GM12878 (cell line): ENCODE measurements at regions not wholly inside any gene's neighbourhood (a gene's known extent, or its start where the extent isn't known, plus 50 kb on each side); places are given as distances from the start of the nearest gene placed in this dataset.

ENCODE experiments used
- ATAC-seq: fragments of 200-7000 bp; cut with Tn5 transposase; 3 replicates; pipeline ENCODE4 v1.9.1; 2020; ENCODE audit warnings: mild to moderate bottlenecking, moderate library complexity
- BruUV-seq: library from RNA; stranded (reverse); fragments of 400-500 nt; replicated peaks from 2 replicates; lab custom pipeline; 2021; lab: Mats Ljungman, UMichigan
- CTCF ChIA-PET: fragments of 300-600 bp; sonication (Branson Sonifier 250); formaldehyde crosslinking; extraction: SDS; loops from one replicate; lab custom pipeline; 2021; ENCODE audit warnings: inconsistent platforms; lab: Yijun Ruan, JAX
- POLR2A ChIA-PET: fragments of 350-600 bp; formaldehyde crosslinking; extraction: SDS; loops from one replicate; lab custom pipeline; 2021; ENCODE audit warnings: inconsistent platforms; lab: Charles Lee
- RAD21 ChIA-PET: fragments of 300-600 bp; sonication (Branson Sonifier 250); formaldehyde crosslinking; loops from one replicate; lab custom pipeline; 2023; ENCODE audit warnings: antibody characterized with exemption; ENCODE audit not compliant: unreplicated experiment; lab: Charles Lee
- SMC1A ChIA-PET: fragments of 300-600 bp; sonication (Branson Sonifier 250); formaldehyde crosslinking; loops from one replicate; lab custom pipeline; 2023; ENCODE audit not compliant: unreplicated experiment, uncharacterized antibody; lab: Charles Lee
- DNase-seq: peaks from one replicate; pipeline ENCODE4 v3.0.0-alpha.2; 2011; ENCODE audit warnings: low read depth, low spot score
- FAIRE-seq: peaks from 3 replicates; lab custom pipeline; 2011; peaks lifted over from hg19 to GRCh38; lab: Jason Lieb, UNC
- H2AFZ ChIP-seq: 2 replicates; pipeline ENCODE4 v1.6.0; 2011; ENCODE audit warnings: low read depth, low read length, control low read depth; ENCODE audit not compliant: control insufficient read depth
- H3K27ac ChIP-seq: 2 replicates; pipeline ENCODE4 v1.5.1; 2011; ENCODE audit warnings: control low read depth; ENCODE audit not compliant: control insufficient read depth, insufficient read depth
- H3K27me3 ChIP-seq, 2 experiments: replicated peaks in 1 of 2; 2 replicates each; pipeline versions ENCODE4 v1.6.0 to v1.6.1; 2011; ENCODE audit warnings: low read length in 1 of 2; ENCODE audit not compliant: control insufficient read depth in 2 of 2, insufficient read depth in 2 of 2
- H3K36me3 ChIP-seq, 2 experiments: 2 replicates each; pipeline ENCODE4 v1.5.1; 2011; ENCODE audit warnings: low read length in 1 of 2; ENCODE audit not compliant: control insufficient read depth in 2 of 2, insufficient read depth in 2 of 2
- H3K4me1 ChIP-seq: 2 replicates; pipeline ENCODE4 v1.6.1; 2011; ENCODE audit warnings: mild to moderate bottlenecking, low read length, moderate library complexity, mixed read lengths; ENCODE audit not compliant: control insufficient read depth, insufficient read depth
- H3K4me2 ChIP-seq: 2 replicates; pipeline ENCODE4 v1.6.0; 2011; ENCODE audit warnings: control low read depth; ENCODE audit not compliant: control insufficient read depth, insufficient read depth
- H3K4me3 ChIP-seq: fragments of 200-600 bp; sonication (generic); 2 replicates; pipeline ENCODE4 v1.5.1; 2016
- H3K79me2 ChIP-seq: 2 replicates; pipeline ENCODE4 v1.6.0; 2011; ENCODE audit warnings: low read length; ENCODE audit not compliant: control insufficient read depth, insufficient read depth
- H3K9ac ChIP-seq: 2 replicates; pipeline ENCODE4 v1.8.0; 2011; ENCODE audit warnings: low read length, control low read depth, mixed read lengths; ENCODE audit not compliant: control insufficient read depth, insufficient read depth
- H3K9me3 ChIP-seq: replicated peaks from 3 replicates; pipeline ENCODE4 v1.5.1; 2011; ENCODE audit warnings: mild to moderate bottlenecking, low read length; ENCODE audit not compliant: control insufficient read depth, insufficient read depth
- H4K20me1 ChIP-seq: 2 replicates; pipeline ENCODE4 v1.6.0; 2011; ENCODE audit not compliant: control insufficient read depth, insufficient read depth
- MEF2A ChIP-seq: IDR thresholded peaks from 2 replicates; pipeline ENCODE4 v1.6.1; 2011; ENCODE audit warnings: low read depth, mild to moderate bottlenecking, low read length, moderate library complexity; ENCODE audit not compliant: insufficient read depth
- NRF1 ChIP-seq: conservative IDR thresholded peaks from 2 replicates; pipeline ENCODE4 v1.6.1; 2011; ENCODE audit warnings: mild to moderate bottlenecking, low read depth, low read length, improper control_type of control experiment
- ZBTB40 ChIP-seq: fragments of 450-650 bp; IDR thresholded peaks from 2 replicates; pipeline ENCODE4 v1.6.1; 2016; ENCODE audit warnings: mild to moderate bottlenecking, moderate library complexity, borderline replicate concordance
- WGBS: methylation state at CpG from one replicate; pipeline ENCODE4 v1.1.6; 2016; ENCODE audit warnings: low lambda C conversion rate; ENCODE audit not compliant: insufficient replicate concordance, insufficient coverage; ENCODE audit errors: missing lambda C conversion rate; 5-methylcytosine and 5-hydroxymethylcytosine counted together
- in situ Hi-C: fragments of 300-500 bp; cut with MboI; formaldehyde crosslinking; loops from 9 replicates; pipeline ENCODE4 v1.14.3; 2018; ENCODE audit warnings: mixed read lengths
- intact Hi-C: fragments of 100-400 bp; cut with micrococcal nuclease; formaldehyde crosslinking; loops from one replicate; pipeline ENCODE4 v1.14.2; 2022; ENCODE audit not compliant: unreplicated experiment

GRCh38 chr1:60564916-60565750, 491.6 kb upstream of the C1orf87 start (continued):
- no peak for TF ChIP-seq MEF2A
- no peak for TF ChIP-seq ZBTB40

DNA sequence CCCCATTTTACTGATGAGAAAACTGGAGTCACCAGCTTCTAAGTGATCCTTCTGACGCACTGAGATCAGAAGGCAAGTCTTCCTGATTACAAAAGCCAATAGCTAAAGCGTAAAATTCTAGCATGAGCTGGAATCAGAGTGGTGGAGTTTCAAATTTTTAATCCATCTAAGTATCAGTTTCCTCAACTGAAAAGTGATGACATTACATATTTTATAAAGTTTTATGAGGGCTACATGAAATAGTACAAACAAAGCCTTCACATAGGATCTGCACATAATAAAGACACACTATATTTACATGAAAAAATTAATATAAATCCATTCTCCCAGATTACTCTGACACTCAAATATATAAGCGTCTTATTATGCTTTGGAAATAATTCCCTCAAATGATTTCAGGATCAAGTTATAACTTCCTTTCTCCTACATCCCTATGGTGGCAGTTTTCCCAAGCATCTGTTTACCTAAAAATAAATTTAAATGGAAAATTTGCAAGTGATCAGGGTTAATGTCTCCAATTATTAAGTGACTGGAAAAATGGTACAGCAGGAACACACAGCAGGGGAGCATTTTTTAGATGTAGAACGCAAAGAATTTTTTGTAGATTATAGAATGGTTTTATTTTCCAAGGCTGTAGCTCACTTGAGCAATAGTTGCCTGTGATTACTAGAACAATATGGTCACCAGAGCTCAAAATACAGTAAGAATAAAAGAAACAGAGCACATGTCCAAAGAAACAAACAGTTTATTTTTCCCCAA, 490.4 kb upstream of the C1orf87 start:
- Histone ChIP-seq H3K9ac (no peak overlapping the region), H3K9me3 (no peaks in the 10 kb centered on the region), H4K20me1 (no peaks in the 10 kb centered on the region), H3K27me3 (no peaks in the 10 kb centered on the region), H3K4me3 (no peak overlapping the region), H3K36me3 (no peaks in the 10 kb centered on the region), H3K27ac (no peak overlapping the region), H3K4me2 (no peak overlapping the region), H3K4me1 (no peaks in the 10 kb centered on the region), H2AFZ (no peak overlapping the region), H3K79me2 (no peaks in the 10 kb centered on the region)
- 10% methylated on average over 4 of the region's 4 CpGs for WGBS
- no peak for FAIRE-seq
- no peak for DNase-seq
- no peak for ATAC-seq
- ChIA-PET POLR2A (no interaction called here), RAD21 (no interaction called here), CTCF (no interaction called here), SMC1A (interaction anchor here (1.7 kb wide), 1 partner anchor 9 kb away, joined by 3 read pairs; no protein-coding TSS in a partner anchor)
- no TSS peak for BruUV-seq
- TF ChIP-seq NRF1 = no peak
- in situ Hi-C loops = no loop called here
- intact Hi-C loops = no loop called here
